ENCODE measurements at regions not wholly inside any gene's neighbourhood (a gene's known extent, or its start where the extent isn't known, plus 50 kb on each side); places are given as distances from the start of the nearest gene placed in this dataset.
"Not testable (repeated sequence)": the region's sequence is repeated elsewhere in the genome, so short reads cannot be mapped to it uniquely, and the experiment has no call there.

GRCh38 chr4:162984621-162985020 lies 182.1 kb downstream of the NAF1 start:
- H3K4me3 ChIP-seq (ENCODE audit: low read length): no peak overlapping the region
- H3K9me3 ChIP-seq (ENCODE audit: control insufficient read depth, low read depth, low read length): no peaks in the 10 kb centered on the region
- H3K27ac ChIP-seq (ENCODE audit: low read length): no peak overlapping the region
- no peak overlapping the region for H3K9ac ChIP-seq (ENCODE audit: low read length)
- H3K4me1 ChIP-seq (ENCODE audit: control insufficient read depth, low read depth, low read length): peaks cover 11% of the 10 kb centered on the region
- H3K36me3 ChIP-seq (ENCODE audit: control insufficient read depth, low read depth, low read length): no peaks in the 10 kb centered on the region
- no peaks in the 10 kb centered on the region for H3K27me3 ChIP-seq (ENCODE audit: control insufficient read depth, insufficient read depth, low read length)

GRCh38 chr4:162981823-162982222 lies 184.9 kb downstream of the NAF1 start:
- H3K9me3 ChIP-seq (ENCODE audit: control insufficient read depth, low read depth, low read length): no peaks in the 10 kb centered on the region
- no peak overlapping the region for H3K27ac ChIP-seq (ENCODE audit: low read length)
- no peaks in the 10 kb centered on the region for H3K27me3 ChIP-seq (ENCODE audit: control insufficient read depth, insufficient read depth, low read length)
- H3K36me3 ChIP-seq (ENCODE audit: control insufficient read depth, low read depth, low read length): no peaks in the 10 kb centered on the region
- H3K4me1 ChIP-seq (ENCODE audit: control insufficient read depth, low read depth, low read length): peaks cover 8% of the 10 kb centered on the region
- H3K9ac ChIP-seq (ENCODE audit: low read length): no peak overlapping the region
- no peak overlapping the region for H3K4me3 ChIP-seq (ENCODE audit: low read length)

GRCh38 chr4:162978398-162978797 lies 188.3 kb downstream of the NAF1 start:
- no peaks in the 10 kb centered on the region for H3K36me3 ChIP-seq (ENCODE audit: control insufficient read depth, low read depth, low read length)
- no peak overlapping the region for H3K4me3 ChIP-seq (ENCODE audit: low read length)
- H3K27ac ChIP-seq (ENCODE audit: low read length): no peak overlapping the region
- no peaks in the 10 kb centered on the region for H3K27me3 ChIP-seq (ENCODE audit: control insufficient read depth, insufficient read depth, low read length)
- no peaks in the 10 kb centered on the region for H3K9me3 ChIP-seq (ENCODE audit: control insufficient read depth, low read depth, low read length)
- no peak overlapping the region for H3K9ac ChIP-seq (ENCODE audit: low read length)
- no peaks in the 10 kb centered on the region for H3K4me1 ChIP-seq (ENCODE audit: control insufficient read depth, low read depth, low read length)

- H3K4me3 ChIP-seq (ENCODE audit: low read length): no peak overlapping the region
- no peaks in the 10 kb centered on the region for H3K4me1 ChIP-seq (ENCODE audit: control insufficient read depth, low read depth, low read length)
- no peak overlapping the region for H3K27ac ChIP-seq (ENCODE audit: low read length)
- H3K9ac ChIP-seq (ENCODE audit: low read length): no peak overlapping the region
- no peaks in the 10 kb centered on the region for H3K27me3 ChIP-seq (ENCODE audit: control insufficient read depth, insufficient read depth, low read length)
- H3K36me3 ChIP-seq (ENCODE audit: control insufficient read depth, low read depth, low read length): no peaks in the 10 kb centered on the region
- H3K9me3 ChIP-seq (ENCODE audit: control insufficient read depth, low read depth, low read length): no peaks in the 10 kb centered on the region
These were observed 188.9 kb downstream of the NAF1 start for GRCh38 chr4:162977788-162978187.

- no peak overlapping the region for H3K4me3 ChIP-seq (ENCODE audit: low read length)
- H3K27ac ChIP-seq (ENCODE audit: low read length): no peak overlapping the region
- no peaks in the 10 kb centered on the region for H3K4me1 ChIP-seq (ENCODE audit: control insufficient read depth, low read depth, low read length)
- no peak overlapping the region for H3K9ac ChIP-seq (ENCODE audit: low read length)
- H3K27me3 ChIP-seq (ENCODE audit: control insufficient read depth, insufficient read depth, low read length): no peaks in the 10 kb centered on the region
- H3K36me3 ChIP-seq (ENCODE audit: control insufficient read depth, low read depth, low read length): no peaks in the 10 kb centered on the region
- no peaks in the 10 kb centered on the region for H3K9me3 ChIP-seq (ENCODE audit: control insufficient read depth, low read depth, low read length)
These were observed 193.9 kb downstream of the NAF1 start for GRCh38 chr4:162972661-162973330.

- Histone ChIP-seq H3K36me3 (ENCODE audit: control insufficient read depth, low read depth, low read length) (no peaks in the 10 kb centered on the region), H3K9ac (ENCODE audit: low read length) (no peak overlapping the region), H3K4me1 (ENCODE audit: control insufficient read depth, low read depth, low read length) (no peaks in the 10 kb centered on the region), H3K4me3 (ENCODE audit: low read length) (no peak overlapping the region), H3K9me3 (ENCODE audit: control insufficient read depth, low read depth, low read length) (no peaks in the 10 kb centered on the region), H3K27me3 (ENCODE audit: control insufficient read depth, insufficient read depth, low read length) (no peaks in the 10 kb centered on the region), H3K27ac (ENCODE audit: low read length) (no peak overlapping the region)
These were observed 197.5 kb downstream of the NAF1 start for GRCh38 chr4:162969194-162969593.

- not testable (repeated sequence) for H3K27ac ChIP-seq (ENCODE audit: low read length); H3K9me3 ChIP-seq (ENCODE audit: control insufficient read depth, low read depth, low read length); H3K27me3 ChIP-seq (ENCODE audit: control insufficient read depth, insufficient read depth, low read length); H3K36me3 ChIP-seq (ENCODE audit: control insufficient read depth, low read depth, low read length); H3K4me3 ChIP-seq (ENCODE audit: low read length); H3K9ac ChIP-seq (ENCODE audit: low read length); H3K4me1 ChIP-seq (ENCODE audit: control insufficient read depth, low read depth, low read length)
These were observed 200.7 kb downstream of the NAF1 start for GRCh38 chr4:162965978-162966377.

- Histone ChIP-seq H3K4me3 (ENCODE audit: low read length) (no peak overlapping the region), H3K9me3 (ENCODE audit: control insufficient read depth, low read depth, low read length) (no peaks in the 10 kb centered on the region), H3K4me1 (ENCODE audit: control insufficient read depth, low read depth, low read length) (no peaks in the 10 kb centered on the region), H3K27me3 (ENCODE audit: control insufficient read depth, insufficient read depth, low read length) (no peaks in the 10 kb centered on the region), H3K36me3 (ENCODE audit: control insufficient read depth, low read depth, low read length) (no peaks in the 10 kb centered on the region), H3K27ac (ENCODE audit: low read length) (no peak overlapping the region), H3K9ac (ENCODE audit: low read length) (no peak overlapping the region)
These were observed 207.6 kb downstream of the NAF1 start for GRCh38 chr4:162959046-162959445.

GRCh38 chr4:162957521-162958143 lies 209.1 kb downstream of the NAF1 start:
- H3K27ac ChIP-seq (ENCODE audit: low read length): no peak overlapping the region
- H3K36me3 ChIP-seq (ENCODE audit: control insufficient read depth, low read depth, low read length): no peaks in the 10 kb centered on the region
- no peaks in the 10 kb centered on the region for H3K9me3 ChIP-seq (ENCODE audit: control insufficient read depth, low read depth, low read length)
- H3K27me3 ChIP-seq (ENCODE audit: control insufficient read depth, insufficient read depth, low read length): no peaks in the 10 kb centered on the region
- no peak overlapping the region for H3K4me3 ChIP-seq (ENCODE audit: low read length)
- H3K4me1 ChIP-seq (ENCODE audit: control insufficient read depth, low read depth, low read length): no peaks in the 10 kb centered on the region
- no peak overlapping the region for H3K9ac ChIP-seq (ENCODE audit: low read length)

- no peak overlapping the region for H3K4me3 ChIP-seq (ENCODE audit: low read length)
These were observed 211.7 kb downstream of the NAF1 start for GRCh38 chr4:162954976-162955375.

GRCh38 chr4:162952232-162952631 lies 214.5 kb downstream of the NAF1 start:
- H3K27me3 ChIP-seq (ENCODE audit: control insufficient read depth, insufficient read depth, low read length): no peaks in the 10 kb centered on the region
- H3K4me1 ChIP-seq (ENCODE audit: control insufficient read depth, low read depth, low read length): no peaks in the 10 kb centered on the region
- H3K9ac ChIP-seq (ENCODE audit: low read length): no peak overlapping the region
- H3K9me3 ChIP-seq (ENCODE audit: control insufficient read depth, low read depth, low read length): no peaks in the 10 kb centered on the region
- H3K27ac ChIP-seq (ENCODE audit: low read length): no peak overlapping the region
- H3K4me3 ChIP-seq (ENCODE audit: low read length): no peak overlapping the region
- H3K36me3 ChIP-seq (ENCODE audit: control insufficient read depth, low read depth, low read length): no peaks in the 10 kb centered on the region

More at GRCh38 chr4:162954976-162955375, 211.7 kb downstream of the NAF1 start:
- Histone ChIP-seq H3K4me1 (ENCODE audit: control insufficient read depth, low read depth, low read length) (no peaks in the 10 kb centered on the region), H3K27ac (ENCODE audit: low read length) (no peak overlapping the region), H3K9me3 (ENCODE audit: control insufficient read depth, low read depth, low read length) (no peaks in the 10 kb centered on the region), H3K36me3 (ENCODE audit: control insufficient read depth, low read depth, low read length) (no peaks in the 10 kb centered on the region), H3K9ac (ENCODE audit: low read length) (no peak overlapping the region), H3K27me3 (ENCODE audit: control insufficient read depth, insufficient read depth, low read length) (no peaks in the 10 kb centered on the region)

- no peak overlapping the region for H3K9ac ChIP-seq (ENCODE audit: low read length)
- no peaks in the 10 kb centered on the region for H3K27me3 ChIP-seq (ENCODE audit: control insufficient read depth, insufficient read depth, low read length)
- no peaks in the 10 kb centered on the region for H3K36me3 ChIP-seq (ENCODE audit: control insufficient read depth, low read depth, low read length)
- H3K27ac ChIP-seq (ENCODE audit: low read length): no peak overlapping the region
- no peaks in the 10 kb centered on the region for H3K4me1 ChIP-seq (ENCODE audit: control insufficient read depth, low read depth, low read length)
- no peaks in the 10 kb centered on the region for H3K9me3 ChIP-seq (ENCODE audit: control insufficient read depth, low read depth, low read length)
- H3K4me3 ChIP-seq (ENCODE audit: low read length): no peak overlapping the region
These were observed 221.0 kb downstream of the NAF1 start for GRCh38 chr4:162945713-162946112.

Measured in iPS-18a (cell line).